HEK293 (cell line): ENCODE measurements at regions not wholly inside any gene's neighbourhood (a gene's known extent, or its start where the extent isn't known, plus 50 kb on each side); places are given as distances from the start of the nearest gene placed in this dataset.

ENCODE experiments used
- CTCF ChIA-PET: fragments of 350-600 bp; formaldehyde crosslinking; extraction: SDS; loops from one replicate; lab custom pipeline; 2021; ENCODE audit warnings: antibody characterized with exemption; lab: Yijun Ruan, JAX
- POLR2A ChIA-PET: fragments of 300-600 bp; formaldehyde crosslinking; extraction: SDS; loops from one replicate; lab custom pipeline; 2020; ENCODE audit warnings: antibody characterized with exemption, inconsistent platforms; lab: Yijun Ruan, JAX
- H3K27ac ChIP-seq: fragments of 200-500 bp; sonication (Bioruptor generic); 2 replicates; pipeline ENCODE4 v1.5.1; 2014; ENCODE audit warnings: low read depth, low read length, control low read depth, inconsistent platforms; ENCODE audit errors: extremely low read depth
- H3K36me3 ChIP-seq, 2 experiments: fragments of 200-500 bp in 1 of 2; sonication (Bioruptor generic) in 1 of 2; 1 replicate in 1 of 2; 2 replicates in 1 of 2; pipeline ENCODE4 v1.5.1; 2014 to 2017; ENCODE audit warnings: inconsistent platforms in 2 of 2, low read length in 2 of 2; ENCODE audit not compliant: control insufficient read depth in 2 of 2, insufficient read depth in 1 of 2
- H3K4me1 ChIP-seq: fragments of 200-500 bp; sonication (Bioruptor generic); 2 replicates; pipeline ENCODE4 v1.5.1; 2014; ENCODE audit warnings: mild to moderate bottlenecking, low read length, inconsistent platforms; ENCODE audit not compliant: control insufficient read depth, insufficient read depth
- H3K4me3 ChIP-seq: 2 replicates; pipeline ENCODE4 v1.5.1; 2011; ENCODE audit warnings: low read depth, mild to moderate bottlenecking, control low read depth, low read length, moderate library complexity
- H3K9me3 ChIP-seq: fragments of 200-500 bp; sonication (Bioruptor generic); 2 replicates; pipeline ENCODE4 v1.5.1; 2014; ENCODE audit warnings: low read depth, low read length, inconsistent platforms; ENCODE audit not compliant: control insufficient read depth, insufficient read depth
- BCL6B ChIP-seq: fragments of 450-650 bp; formaldehyde crosslinking; IDR thresholded peaks from 2 replicates; pipeline ENCODE4 v1.5.1; 2017; ENCODE audit warnings: missing biosample characterization, missing genetic modification characterization
- EGR2 ChIP-seq: fragments of 450-650 bp; formaldehyde crosslinking; IDR thresholded peaks from 2 replicates; pipeline ENCODE4 v1.5.1; 2016; ENCODE audit warnings: low read depth, missing biosample characterization, missing genetic modification characterization
- OSR2 ChIP-seq: fragments of 450-650 bp; formaldehyde crosslinking; IDR thresholded peaks from 2 replicates; pipeline ENCODE4 v1.5.1; 2016; ENCODE audit warnings: missing biosample characterization, missing genetic modification characterization
- PRDM4 ChIP-seq: fragments of 450-650 bp; formaldehyde crosslinking; IDR thresholded peaks from 2 replicates; pipeline ENCODE4 v1.5.1; 2017; ENCODE audit warnings: missing biosample characterization, missing genetic modification characterization
- PRDM6 ChIP-seq: fragments of 450-650 bp; formaldehyde crosslinking; IDR thresholded peaks from 2 replicates; pipeline ENCODE4 v1.5.1; 2017; ENCODE audit warnings: missing biosample characterization, missing genetic modification characterization
- SALL2 ChIP-seq: fragments of 450-650 bp; formaldehyde crosslinking; IDR thresholded peaks from 2 replicates; pipeline ENCODE4 v1.5.0; 2017; ENCODE audit warnings: missing biosample characterization, mild to moderate bottlenecking, missing genetic modification characterization, borderline replicate concordance
- SCRT1 ChIP-seq: fragments of 450-650 bp; formaldehyde crosslinking; IDR thresholded peaks from 2 replicates; pipeline ENCODE4 v1.5.1; 2016; ENCODE audit warnings: missing biosample characterization, missing genetic modification characterization, borderline replicate concordance
- TRIM28 ChIP-seq: IDR thresholded peaks from 2 replicates; pipeline ENCODE4 v1.6.1; 2011; ENCODE audit warnings: low read length, control low read depth, borderline replicate concordance
- ZNF112 ChIP-seq: fragments of 450-650 bp; formaldehyde crosslinking; IDR thresholded peaks from 2 replicates; pipeline ENCODE4 v1.5.0; 2017; ENCODE audit warnings: missing biosample characterization, missing genetic modification characterization
- ZNF114 ChIP-seq: fragments of 450-650 bp; formaldehyde crosslinking; IDR thresholded peaks from 2 replicates; pipeline ENCODE4 v1.5.0; 2017; ENCODE audit warnings: missing biosample characterization, missing genetic modification characterization
- ZNF398 ChIP-seq: fragments of 450-650 bp; formaldehyde crosslinking; IDR thresholded peaks from 2 replicates; pipeline ENCODE4 v1.5.1; 2017; ENCODE audit warnings: missing biosample characterization, missing genetic modification characterization
- ZNF518A ChIP-seq: fragments of 450-650 bp; formaldehyde crosslinking; conservative IDR thresholded peaks from 2 replicates; pipeline ENCODE4 v1.5.1; 2016; ENCODE audit warnings: low read depth, missing biosample characterization, missing genetic modification characterization
- ZNF596 ChIP-seq: fragments of 450-650 bp; IDR thresholded peaks from 2 replicates; pipeline ENCODE4 v1.5.0; 2018; ENCODE audit warnings: missing biosample characterization, mild to moderate bottlenecking, missing genetic modification characterization, moderate library complexity
- ZNF623 ChIP-seq: fragments of 450-650 bp; formaldehyde crosslinking; IDR thresholded peaks from 2 replicates; pipeline ENCODE4 v1.5.1; 2016; ENCODE audit warnings: missing biosample characterization, missing genetic modification characterization
- ZNF704 ChIP-seq: fragments of 450-650 bp; formaldehyde crosslinking; IDR thresholded peaks from 2 replicates; pipeline ENCODE4 v1.5.1; 2016; ENCODE audit warnings: missing biosample characterization, missing genetic modification characterization
- ZNF830 ChIP-seq: fragments of 450-650 bp; IDR thresholded peaks from 2 replicates; pipeline ENCODE4 v1.5.0; 2018; ENCODE audit warnings: missing biosample characterization, missing genetic modification characterization, low read depth, mild to moderate bottlenecking, moderate library complexity
- ZSCAN5A ChIP-seq: fragments of 450-650 bp; formaldehyde crosslinking; IDR thresholded peaks from 2 replicates; pipeline ENCODE4 v1.5.1; 2016; ENCODE audit warnings: missing biosample characterization, missing genetic modification characterization

DNA sequence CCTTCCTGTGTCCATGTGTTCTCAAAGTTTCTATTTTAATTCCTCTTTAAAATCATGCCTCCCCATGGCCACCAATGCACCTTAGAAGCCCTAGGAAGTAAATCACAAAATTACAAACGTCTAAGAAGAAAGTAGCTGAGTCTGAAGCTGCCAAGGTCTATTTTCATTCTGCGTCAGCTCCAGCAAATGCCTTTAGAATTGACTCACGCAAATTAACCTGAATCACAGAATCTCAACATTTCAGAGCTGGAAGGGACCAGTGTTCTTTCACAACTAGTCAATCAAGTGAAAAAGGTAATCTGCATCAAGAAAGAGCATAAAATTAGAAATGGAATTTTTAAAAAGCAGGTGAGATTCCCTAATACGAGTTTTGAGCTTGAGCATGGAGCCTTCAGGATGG is 1017.6 kb downstream of the SORCS3 start:
- H3K27ac ChIP-seq, result no peak overlapping the region
- H3K9me3 ChIP-seq, result no peaks in the 10 kb centered on the region
- H3K4me1 ChIP-seq, result no peaks in the 10 kb centered on the region
- H3K4me3 ChIP-seq, result no peak overlapping the region
- ChIA-PET CTCF (no interaction called here), POLR2A (no interaction called here)
- no peaks in the 10 kb centered on the region for H3K36me3 ChIP-seq
- TF ChIP-seq SCRT1 (tag by site-specific recombination) (no peak), ZNF114 (tag by site-specific recombination) (no peak)

GRCh38 chr10:105656856-105657255 is 1015.8 kb downstream of the SORCS3 start:
- POLR2A ChIA-PET, result no interaction called here
- Histone ChIP-seq H3K27ac (no peak overlapping the region), H3K4me3 (no peak overlapping the region), H3K4me1 (no peaks in the 10 kb centered on the region), H3K36me3 (no peaks in the 10 kb centered on the region), H3K9me3 (no peaks in the 10 kb centered on the region)
- CTCF ChIA-PET, result no interaction called here
- TF ChIP-seq ZNF704 (tag by site-specific recombination), result no peak
- TF ChIP-seq EGR2 (tag by site-specific recombination), result no peak
- TF ChIP-seq ZNF623 (tag by site-specific recombination), result no peak
- TF ChIP-seq BCL6B (tag by site-specific recombination), result no peak
- no peak for TF ChIP-seq ZNF830 (tag by site-specific recombination)
- TF ChIP-seq ZNF518A (tag by site-specific recombination), result no peak
- no peak for TF ChIP-seq TRIM28
- no peak for TF ChIP-seq ZNF398
- TF ChIP-seq ZSCAN5A (tag by site-specific recombination), result no peak
- TF ChIP-seq ZNF596 (tag by site-specific recombination), result no peak
- no peak for TF ChIP-seq PRDM4 (tag by site-specific recombination)
- no peak for TF ChIP-seq OSR2 (tag by site-specific recombination)
- TF ChIP-seq SALL2 (tag by site-specific recombination), result no peak
- TF ChIP-seq ZNF112, result no peak
- no peak for TF ChIP-seq PRDM6 (tag by site-specific recombination)
